ENCODE measurements at regions not wholly inside any gene's neighbourhood (a gene's known extent, or its start where the extent isn't known, plus 50 kb on each side); places are given as distances from the start of the nearest gene placed in this dataset.
"Not testable (repeated sequence)": the region's sequence is repeated elsewhere in the genome, so short reads cannot be mapped to it uniquely, and the experiment has no call there.

DNA sequence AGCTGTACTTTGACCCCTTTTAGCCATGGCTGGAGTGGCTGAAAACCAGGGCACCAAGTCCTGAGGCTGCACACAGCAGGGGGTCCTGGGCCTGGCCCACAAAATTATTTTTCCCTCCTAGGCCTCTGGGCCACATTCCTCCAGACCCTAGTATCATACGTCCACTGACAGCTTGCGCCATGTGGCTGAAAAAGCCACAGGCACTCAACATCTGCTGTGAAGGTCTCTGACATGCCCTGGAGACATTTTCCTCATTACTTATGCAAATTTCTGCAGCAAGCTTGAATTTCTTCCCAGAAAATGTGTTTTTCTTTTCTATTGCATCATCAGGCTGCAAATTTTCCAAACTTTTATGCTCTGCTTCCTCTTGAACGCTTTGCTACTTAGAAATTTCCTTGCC is 239.0 kb downstream of the SQOR start:
- intact Hi-C loops (cut with DNase I): no loop called here
- no peaks in the 10 kb centered on the region for H3K9me3 ChIP-seq
- no peak overlapping the region for H3K27ac ChIP-seq
- DNase-seq: no peak
- TF ChIP-seq CTCF (IDR thresholded peaks at IDR 0.05): no peak
- no peak for TF ChIP-seq POLR2A (IDR thresholded peaks at IDR 0.05)
- 78% methylated on average over 3 of the region's 3 CpGs for WGBS, 2 donors
- H3K36me3 ChIP-seq: no peaks in the 10 kb centered on the region
- H3K27me3 ChIP-seq: no peaks in the 10 kb centered on the region
- H3K4me3 ChIP-seq (replicated peaks in 1 of 3): no peak overlapping the region
- H3K4me1 ChIP-seq: no peaks in the 10 kb centered on the region

- H3K9me3 ChIP-seq; H3K4me1 ChIP-seq; H3K27ac ChIP-seq; H3K27me3 ChIP-seq; H3K4me3 ChIP-seq (replicated peaks in 1 of 3); DNase-seq; H3K36me3 ChIP-seq; intact Hi-C loops (cut with DNase I): not testable (repeated sequence)
- WGBS, 2 donors: 86 to 88% methylated on average over 2 of the region's 2 CpGs
Observed at GRCh38 chr15:45874566-45874965, 239.7 kb downstream of the SQOR start.

GRCh38 chr15:45884289-45884688 is 249.5 kb downstream of the SQOR start:
- H3K27ac ChIP-seq: no peak overlapping the region
- H3K4me3 ChIP-seq (replicated peaks in 1 of 3): no peak overlapping the region
- WGBS, 2 donors: 94 to 95% methylated on average over 2 of the region's 2 CpGs
- no peaks in the 10 kb centered on the region for H3K9me3 ChIP-seq
- no peaks in the 10 kb centered on the region for H3K36me3 ChIP-seq
- no peaks in the 10 kb centered on the region for H3K27me3 ChIP-seq
- TF ChIP-seq CTCF (IDR thresholded peaks at IDR 0.05): no peak
- TF ChIP-seq POLR2A (IDR thresholded peaks at IDR 0.05): no peak
- intact Hi-C loops (cut with DNase I): no loop called here
- no peaks in the 10 kb centered on the region for H3K4me1 ChIP-seq
- no peak for DNase-seq

- no peaks in the 10 kb centered on the region for H3K36me3 ChIP-seq
- H3K27ac ChIP-seq: no peak overlapping the region
- intact Hi-C loops (cut with DNase I): no loop called here
- DNase-seq: no peak
- H3K4me3 ChIP-seq (replicated peaks in 1 of 3): no peak overlapping the region
- WGBS, 2 donors: 66 to 78% methylated on average over 6 of the region's 6 CpGs
- H3K27me3 ChIP-seq: no peaks in the 10 kb centered on the region
- no peaks in the 10 kb centered on the region for H3K9me3 ChIP-seq
- no peaks in the 10 kb centered on the region for H3K4me1 ChIP-seq
- TF ChIP-seq POLR2A (IDR thresholded peaks at IDR 0.05): no peak
- no peak for TF ChIP-seq CTCF (IDR thresholded peaks at IDR 0.05)
Observed at GRCh38 chr15:45884755-45885445, 250.1 kb downstream of the SQOR start.

- H3K27ac ChIP-seq: no peak overlapping the region
- DNase-seq: no peak
- H3K36me3 ChIP-seq: no peaks in the 10 kb centered on the region
- no peak for TF ChIP-seq CTCF (IDR thresholded peaks at IDR 0.05)
- TF ChIP-seq POLR2A (IDR thresholded peaks at IDR 0.05): no peak
- intact Hi-C loops (cut with DNase I): no loop called here
- no peak overlapping the region for H3K4me3 ChIP-seq (replicated peaks in 1 of 3)
- no peaks in the 10 kb centered on the region for H3K4me1 ChIP-seq
- no peaks in the 10 kb centered on the region for H3K9me3 ChIP-seq
- WGBS, 2 donors: 96 to 97% methylated on average over 7 to 17 of the region's 21 CpGs
- no peaks in the 10 kb centered on the region for H3K27me3 ChIP-seq
Observed at GRCh38 chr15:45885801-45886200, 251.0 kb downstream of the SQOR start.

Measured in thyroid gland (tissue), 4 donors.